Prostate gland (tissue), 2 donors: ENCODE measurements at regions not wholly inside any gene's neighbourhood (a gene's known extent, or its start where the extent isn't known, plus 50 kb on each side); places are given as distances from the start of the nearest gene placed in this dataset.

Source experiments
- POLR2A ChIP-seq: fragments of 450-650 bp; IDR thresholded peaks from one replicate; pipeline ENCODE4 v1.6.1; 2016; ENCODE audit warnings: antibody characterized with exemption, mild to moderate bottlenecking
- POLR2AphosphoS5 ChIP-seq: sonication (generic); formaldehyde crosslinking; IDR thresholded peaks from one replicate; pipeline ENCODE4 v1.6.1; 2017; ENCODE audit warnings: antibody characterized with exemption
- TF ChIP-seq, protein P1 (sequence below), 4 experiments: fragments of 200-600 bp in 2 of 4; fragments of 450-650 bp in 2 of 4; sonication (generic) in 2 of 4; IDR thresholded peaks; 1 replicate in 3 of 4; 2 replicates in 1 of 4; pipeline ENCODE4 v1.5.1; 2016 to 2019; ENCODE audit warnings: antibody characterized with exemption in 4 of 4, mild to moderate bottlenecking in 2 of 4, moderate library complexity in 2 of 4

DNA sequence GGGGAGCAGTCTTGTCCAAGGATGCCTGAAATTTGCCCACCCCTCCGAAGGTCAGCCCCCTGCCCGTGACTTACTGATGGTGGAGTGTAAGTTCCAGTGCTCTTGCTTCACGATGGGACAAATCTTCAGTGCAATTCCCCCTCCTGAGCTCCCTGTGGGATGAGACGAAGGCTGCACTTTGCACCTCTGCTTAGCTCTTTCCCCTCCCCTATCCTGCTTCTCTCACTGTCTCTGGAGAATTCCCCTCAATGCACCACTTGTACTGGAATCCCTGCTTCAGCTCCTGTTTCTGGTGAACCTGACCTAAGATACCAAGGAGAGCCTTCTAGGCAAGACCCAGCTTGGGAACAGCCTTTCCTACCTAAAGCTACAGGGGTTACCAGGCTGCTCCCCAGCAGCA lies 122.9 kb upstream of the ZMIZ1 start:
- TF ChIP-seq, protein P1, sequence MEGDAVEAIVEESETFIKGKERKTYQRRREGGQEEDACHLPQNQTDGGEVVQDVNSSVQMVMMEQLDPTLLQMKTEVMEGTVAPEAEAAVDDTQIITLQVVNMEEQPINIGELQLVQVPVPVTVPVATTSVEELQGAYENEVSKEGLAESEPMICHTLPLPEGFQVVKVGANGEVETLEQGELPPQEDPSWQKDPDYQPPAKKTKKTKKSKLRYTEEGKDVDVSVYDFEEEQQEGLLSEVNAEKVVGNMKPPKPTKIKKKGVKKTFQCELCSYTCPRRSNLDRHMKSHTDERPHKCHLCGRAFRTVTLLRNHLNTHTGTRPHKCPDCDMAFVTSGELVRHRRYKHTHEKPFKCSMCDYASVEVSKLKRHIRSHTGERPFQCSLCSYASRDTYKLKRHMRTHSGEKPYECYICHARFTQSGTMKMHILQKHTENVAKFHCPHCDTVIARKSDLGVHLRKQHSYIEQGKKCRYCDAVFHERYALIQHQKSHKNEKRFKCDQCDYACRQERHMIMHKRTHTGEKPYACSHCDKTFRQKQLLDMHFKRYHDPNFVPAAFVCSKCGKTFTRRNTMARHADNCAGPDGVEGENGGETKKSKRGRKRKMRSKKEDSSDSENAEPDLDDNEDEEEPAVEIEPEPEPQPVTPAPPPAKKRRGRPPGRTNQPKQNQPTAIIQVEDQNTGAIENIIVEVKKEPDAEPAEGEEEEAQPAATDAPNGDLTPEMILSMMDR (IDR thresholded peaks at IDR 0.05): no peak
- TF ChIP-seq POLR2A (no peak), POLR2AphosphoS5 (no peak)
